Activated T-cell treated with anti-CD3 and anti-CD28 coated beads, Interleukin-2, amount 50 U/mL, for 24 hours (primary cell): ENCODE measurements at regions not wholly inside any gene's neighbourhood (a gene's known extent, or its start where the extent isn't known, plus 50 kb on each side); places are given as distances from the start of the nearest gene placed in this dataset.

Experiments
- DNase-seq: peaks from one replicate; pipeline ENCODE4 v3.0.0-alpha.2; 2020
- H3K27ac Mint-ChIP-seq: 2 replicates; pipeline ENCODE4 v1.8.0; 2020; ENCODE audit warnings: mild to moderate bottlenecking, mixed read lengths
- H3K27me3 Mint-ChIP-seq: 2 replicates; pipeline ENCODE4 v1.8.0; 2020; ENCODE audit warnings: mixed read lengths
- H3K36me3 Mint-ChIP-seq: 2 replicates; pipeline ENCODE4 v1.8.0; 2020; ENCODE audit warnings: low read depth, mixed read lengths
- H3K4me1 Mint-ChIP-seq: 2 replicates; pipeline ENCODE4 v1.8.0; 2020; ENCODE audit warnings: low read depth, mixed read lengths
- H3K4me3 Mint-ChIP-seq: 2 replicates; pipeline ENCODE4 v1.8.0; 2020; ENCODE audit warnings: mild to moderate bottlenecking, moderate library complexity, mixed read lengths
- H3K9me3 Mint-ChIP-seq: 2 replicates; pipeline ENCODE4 v1.8.0; 2020; ENCODE audit warnings: mixed read lengths

GRCh38 chr12:107347261-107347660 lies 253.9 kb upstream of the CRY1 start:
- H3K4me1 Mint-ChIP-seq, result peaks cover 54% of the 10 kb centered on the region
- H3K27ac Mint-ChIP-seq, result no peak overlapping the region
- DNase-seq, result no peak
- H3K27me3 Mint-ChIP-seq, result no peaks in the 10 kb centered on the region
- peaks cover 6% of the 10 kb centered on the region for H3K36me3 Mint-ChIP-seq
- no peak overlapping the region for H3K4me3 Mint-ChIP-seq
- peaks cover 9% of the 10 kb centered on the region for H3K9me3 Mint-ChIP-seq

- DNase-seq, result no peak
- H3K4me3 Mint-ChIP-seq, result no peak overlapping the region
- H3K27ac Mint-ChIP-seq, result no peak overlapping the region
- peaks cover 9% of the 10 kb centered on the region for H3K9me3 Mint-ChIP-seq
- H3K27me3 Mint-ChIP-seq, result no peaks in the 10 kb centered on the region
- peaks cover 9% of the 10 kb centered on the region for H3K36me3 Mint-ChIP-seq
- peaks cover 72% of the 10 kb centered on the region for H3K4me1 Mint-ChIP-seq
Measured at GRCh38 chr12:107349008-107349747, 255.8 kb upstream of the CRY1 start.

- Mint-ChIP-seq H3K27me3 (no peaks in the 10 kb centered on the region), H3K4me3 (no peak overlapping the region), H3K36me3 (peaks cover 9% of the 10 kb centered on the region), H3K4me1 (peaks cover 74% of the 10 kb centered on the region), H3K27ac (no peak overlapping the region), H3K9me3 (peaks cover 9% of the 10 kb centered on the region)
- no peak for DNase-seq
Measured at GRCh38 chr12:107349839-107350238, 256.5 kb upstream of the CRY1 start.

GRCh38 chr12:107351109-107351508 lies 257.8 kb upstream of the CRY1 start:
- Mint-ChIP-seq H3K4me1 (peaks cover 76% of the 10 kb centered on the region), H3K9me3 (peaks cover 7% of the 10 kb centered on the region), H3K4me3 (no peak overlapping the region), H3K36me3 (peaks cover 8% of the 10 kb centered on the region), H3K27ac (no peak overlapping the region), H3K27me3 (no peaks in the 10 kb centered on the region)
- DNase-seq, result no peak

- Mint-ChIP-seq H3K4me1 (peaks cover 77% of the 10 kb centered on the region), H3K27me3 (no peaks in the 10 kb centered on the region), H3K9me3 (peaks cover 7% of the 10 kb centered on the region), H3K36me3 (peaks cover 7% of the 10 kb centered on the region), H3K4me3 (peak overlapping the region; percentile 25), H3K27ac (peak overlapping the region; percentile 78)
- no peak for DNase-seq
Measured at GRCh38 chr12:107351713-107352112, 258.4 kb upstream of the CRY1 start.

GRCh38 chr12:107352347-107353081 lies 259.2 kb upstream of the CRY1 start:
- H3K4me1 Mint-ChIP-seq, result peaks cover 80% of the 10 kb centered on the region
- DNase-seq, result peak; percentile 45
- no peaks in the 10 kb centered on the region for H3K27me3 Mint-ChIP-seq
- peak overlapping the region; percentile 25 for H3K4me3 Mint-ChIP-seq
- H3K9me3 Mint-ChIP-seq, result peaks cover 3% of the 10 kb centered on the region
- H3K27ac Mint-ChIP-seq, result peak overlapping the region; percentile 78
- H3K36me3 Mint-ChIP-seq, result peaks cover 4% of the 10 kb centered on the region

GRCh38 chr12:107353312-107353711 lies 260.0 kb upstream of the CRY1 start:
- H3K27me3 Mint-ChIP-seq, result no peaks in the 10 kb centered on the region

GRCh38 chr12:107355004-107355565 lies 261.7 kb upstream of the CRY1 start:
- Mint-ChIP-seq H3K27me3 (no peaks in the 10 kb centered on the region), H3K4me1 (peaks cover 78% of the 10 kb centered on the region), H3K9me3 (no peaks in the 10 kb centered on the region), H3K36me3 (peaks cover 3% of the 10 kb centered on the region), H3K4me3 (no peak overlapping the region), H3K27ac (no peak overlapping the region)
- DNase-seq, result no peak

More at GRCh38 chr12:107353312-107353711, 260.0 kb upstream of the CRY1 start:
- peak overlapping the region; percentile 78 for H3K27ac Mint-ChIP-seq
- no peaks in the 10 kb centered on the region for H3K9me3 Mint-ChIP-seq
- no peak overlapping the region for H3K4me3 Mint-ChIP-seq
- DNase-seq, result no peak
- H3K4me1 Mint-ChIP-seq, result peaks cover 80% of the 10 kb centered on the region
- H3K36me3 Mint-ChIP-seq, result peaks cover 3% of the 10 kb centered on the region

- H3K27me3 Mint-ChIP-seq, result no peaks in the 10 kb centered on the region
- H3K36me3 Mint-ChIP-seq, result peaks cover 3% of the 10 kb centered on the region
- H3K9me3 Mint-ChIP-seq, result no peaks in the 10 kb centered on the region
- no peak overlapping the region for H3K27ac Mint-ChIP-seq
- H3K4me3 Mint-ChIP-seq, result no peak overlapping the region
- DNase-seq, result no peak
- peaks cover 81% of the 10 kb centered on the region for H3K4me1 Mint-ChIP-seq
Measured at GRCh38 chr12:107355612-107356011, 262.3 kb upstream of the CRY1 start.

GRCh38 chr12:107356266-107356936 lies 263.1 kb upstream of the CRY1 start:
- Mint-ChIP-seq H3K27me3 (no peaks in the 10 kb centered on the region), H3K9me3 (no peaks in the 10 kb centered on the region), H3K4me1 (peaks cover 76% of the 10 kb centered on the region), H3K27ac (no peak overlapping the region), H3K4me3 (no peak overlapping the region), H3K36me3 (peaks cover 3% of the 10 kb centered on the region)
- DNase-seq, result no peak

GRCh38 chr12:107356937-107357295 lies 263.6 kb upstream of the CRY1 start:
- H3K27me3 Mint-ChIP-seq, result no peaks in the 10 kb centered on the region
- no peak overlapping the region for H3K4me3 Mint-ChIP-seq
- DNase-seq, result no peak
- no peak overlapping the region for H3K27ac Mint-ChIP-seq
- H3K4me1 Mint-ChIP-seq, result peaks cover 73% of the 10 kb centered on the region
- no peaks in the 10 kb centered on the region for H3K9me3 Mint-ChIP-seq
- peaks cover 3% of the 10 kb centered on the region for H3K36me3 Mint-ChIP-seq

- H3K27me3 Mint-ChIP-seq, result no peaks in the 10 kb centered on the region
- no peaks in the 10 kb centered on the region for H3K36me3 Mint-ChIP-seq
- no peak overlapping the region for H3K4me3 Mint-ChIP-seq
- DNase-seq, result no peak
- H3K4me1 Mint-ChIP-seq, result peaks cover 51% of the 10 kb centered on the region
- no peaks in the 10 kb centered on the region for H3K9me3 Mint-ChIP-seq
- H3K27ac Mint-ChIP-seq, result no peak overlapping the region
Measured at GRCh38 chr12:107359382-107359781, 266.0 kb upstream of the CRY1 start.

- no peak for DNase-seq
- H3K9me3 Mint-ChIP-seq, result no peaks in the 10 kb centered on the region
- H3K27ac Mint-ChIP-seq, result peak overlapping the region; percentile 4
Measured at GRCh38 chr12:107360033-107360432, 266.7 kb upstream of the CRY1 start.

GRCh38 chr12:107360482-107360881 lies 267.1 kb upstream of the CRY1 start:
- no peak for DNase-seq
- Mint-ChIP-seq H3K9me3 (no peaks in the 10 kb centered on the region), H3K4me1 (peaks cover 41% of the 10 kb centered on the region), H3K27ac (no peak overlapping the region), H3K36me3 (no peaks in the 10 kb centered on the region), H3K4me3 (no peak overlapping the region), H3K27me3 (no peaks in the 10 kb centered on the region)

More at GRCh38 chr12:107360033-107360432, 266.7 kb upstream of the CRY1 start:
- Mint-ChIP-seq H3K4me1 (peaks cover 46% of the 10 kb centered on the region), H3K27me3 (no peaks in the 10 kb centered on the region), H3K36me3 (no peaks in the 10 kb centered on the region), H3K4me3 (no peak overlapping the region)
